Heart left ventricle (tissue), 16 donors: ENCODE measurements at regions not wholly inside any gene's neighbourhood (a gene's known extent, or its start where the extent isn't known, plus 50 kb on each side); places are given as distances from the start of the nearest gene placed in this dataset.
"Not testable (repeated sequence)": the region's sequence is repeated elsewhere in the genome, so short reads cannot be mapped to it uniquely, and the experiment has no call there.

ENCODE experiments used
- ATAC-seq, 4 donors: fragments of 200-7000 bp; cut with Tn5 transposase; one replicate each; pipeline ENCODE4 v1.9.1; 2020 to 2022; ENCODE audit warnings: moderate library complexity in 4 of 4, mild to moderate bottlenecking in 3 of 4, moderate number of reproducible peaks in 1 of 4
- DNase-seq, 5 donors: peaks; one replicate each; pipeline ENCODE4 v3.0.0-alpha.2; 2020
- H3K27ac ChIP-seq, 12 donors: fragments of 200-600 bp; sonication (generic) in 4 of 12; one replicate each; pipeline versions ENCODE4 v1.5.0 to v1.8.0; 2016 to 2022; ENCODE audit warnings: mild to moderate bottlenecking in 2 of 12
- H3K27me3 ChIP-seq, 9 donors: fragments of 200-600 bp; sonication (generic) in 2 of 9; one replicate each; pipeline versions ENCODE4 v1.5.1 to v1.8.0; 2016 to 2022; ENCODE audit warnings: mild to moderate bottlenecking in 3 of 9
- H3K36me3 ChIP-seq, 9 donors: fragments of 200-600 bp; sonication (generic) in 2 of 9; one replicate each; pipeline versions ENCODE4 v1.5.0 to v1.8.0; 2018 to 2022; ENCODE audit warnings: mild to moderate bottlenecking in 2 of 9
- H3K4me1 ChIP-seq, 12 donors: fragments of 200-600 bp; sonication (generic) in 4 of 12; one replicate each; pipeline versions ENCODE4 v1.5.0 to v1.8.0; 2016 to 2022; ENCODE audit warnings: mild to moderate bottlenecking in 3 of 12
- H3K4me3 ChIP-seq, 12 donors: fragments of 200-600 bp; sonication (generic) in 4 of 12; one replicate each; pipeline versions ENCODE4 v1.5.0 to v1.8.0; 2017 to 2022; ENCODE audit warnings: mild to moderate bottlenecking in 9 of 12, moderate library complexity in 4 of 12
- H3K9me3 ChIP-seq, 12 donors: fragments of 200-600 bp; sonication (generic) in 4 of 12; one replicate each; pipeline versions ENCODE4 v1.5.0 to v1.8.0; 2016 to 2022; ENCODE audit warnings: mild to moderate bottlenecking in 1 of 12
- POLR2A ChIP-seq, 2 donors: fragments of 450-650 bp; IDR thresholded peaks; one replicate each; pipeline ENCODE4 v1.6.1; 2017; ENCODE audit warnings: antibody characterized with exemption in 2 of 2, mild to moderate bottlenecking in 2 of 2, moderate library complexity in 2 of 2
- WGBS, 4 donors: extraction: QIAGEN DNeasy Blood & Tissue Kit in 2 of 4; methylation state at CpG; one replicate each; pipeline versions ENCODE4 v1.1.5 to v1.1.7; 2013 to 2018; 5-methylcytosine and 5-hydroxymethylcytosine counted together
- intact Hi-C, 10 donors: fragments of 100-400 bp; cut with DNase I; formaldehyde crosslinking; loops; one replicate each; pipeline versions ENCODE4 v1.11.1 to v1.14.2; 2022
- TF ChIP-seq, protein P1 (sequence below), 12 donors: fragments of 200-600 bp; sonication (generic) in 4 of 12; IDR thresholded peaks; one replicate each; pipeline versions ENCODE4 v1.5.0 to v1.8.0; 2018 to 2022; ENCODE audit warnings: antibody characterized with exemption in 12 of 12, mild to moderate bottlenecking in 5 of 12
- donor health status: ischemic (EF 13 %, LVEDD 7.1; RV severe dilation, severe dysfunction).
- donor health status: healthy with polysubstance abuse.
- donor health status: DM: no; HTN: yes; CAD: no.
- donor health status: DM: no; HTN: no; CAD: no.
- donor health status: ischemic (EF 25% LVEDD 6.9; RV normal size, moderate dysfunction).
- donor health status: ischemic (EF 25% LVEDD 5.7; RV mildly dilated, moderate dysfunction).
- donor health status: healthy.
- donor health status: DM: yes; HTN: yes; CAD: no.
- donor health status: ischemic (EF 35%, LVEDD 5.7; RV mildly dilated, moderate dysfunction).
- donor health status: nonischemic (EF 11% LVEDD 7.7; RV severe dilation, severe dysfunction).
- donor health status: DM: yes; HTN: yes; CAD: no.
- donor health status: PGD.
- donor health status: ischemic (EF 29% LVEDD 5.4; RV normal size, mild dysfunction).
- donor health status: nonischemic (EF 23%, LVEDD 6.1; RV moderate dilation, normal function).

DNA sequence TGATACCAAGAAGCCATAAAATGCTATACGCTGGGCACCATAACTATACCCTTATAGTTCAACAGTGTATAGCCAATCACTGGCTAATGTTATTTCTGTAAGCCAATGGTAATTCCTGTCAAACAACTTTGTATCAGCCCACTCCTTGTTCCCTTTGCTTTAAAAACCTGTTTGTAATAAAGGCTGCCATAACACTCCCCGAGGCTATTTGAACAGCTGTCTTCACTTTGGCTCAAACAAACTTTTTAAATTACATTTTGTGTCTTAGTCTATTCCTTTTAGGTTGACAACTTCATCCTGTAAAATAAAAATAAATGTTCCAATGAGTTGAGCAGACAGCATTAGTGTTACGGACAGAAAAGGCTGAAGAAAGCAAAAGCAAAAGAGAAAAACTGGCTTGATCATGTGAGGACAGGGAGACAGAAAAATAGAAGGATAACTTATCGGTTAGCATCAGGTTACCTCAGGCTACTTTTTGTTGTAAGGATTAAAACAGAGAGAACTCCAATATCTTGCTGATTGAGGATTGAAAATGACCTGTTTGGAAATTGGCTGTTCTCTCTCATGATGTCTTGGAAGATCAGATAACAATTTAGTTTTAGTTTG, 95.0 kb downstream of the AASDHPPT start:
- TF ChIP-seq POLR2A (IDR thresholded peaks at IDR 0.05) = no peak
- TF ChIP-seq, protein P1, sequence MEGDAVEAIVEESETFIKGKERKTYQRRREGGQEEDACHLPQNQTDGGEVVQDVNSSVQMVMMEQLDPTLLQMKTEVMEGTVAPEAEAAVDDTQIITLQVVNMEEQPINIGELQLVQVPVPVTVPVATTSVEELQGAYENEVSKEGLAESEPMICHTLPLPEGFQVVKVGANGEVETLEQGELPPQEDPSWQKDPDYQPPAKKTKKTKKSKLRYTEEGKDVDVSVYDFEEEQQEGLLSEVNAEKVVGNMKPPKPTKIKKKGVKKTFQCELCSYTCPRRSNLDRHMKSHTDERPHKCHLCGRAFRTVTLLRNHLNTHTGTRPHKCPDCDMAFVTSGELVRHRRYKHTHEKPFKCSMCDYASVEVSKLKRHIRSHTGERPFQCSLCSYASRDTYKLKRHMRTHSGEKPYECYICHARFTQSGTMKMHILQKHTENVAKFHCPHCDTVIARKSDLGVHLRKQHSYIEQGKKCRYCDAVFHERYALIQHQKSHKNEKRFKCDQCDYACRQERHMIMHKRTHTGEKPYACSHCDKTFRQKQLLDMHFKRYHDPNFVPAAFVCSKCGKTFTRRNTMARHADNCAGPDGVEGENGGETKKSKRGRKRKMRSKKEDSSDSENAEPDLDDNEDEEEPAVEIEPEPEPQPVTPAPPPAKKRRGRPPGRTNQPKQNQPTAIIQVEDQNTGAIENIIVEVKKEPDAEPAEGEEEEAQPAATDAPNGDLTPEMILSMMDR (IDR thresholded peaks at IDR 0.05) = no peak
- ATAC-seq (no peak), DNase-seq (no peak)
- intact Hi-C loops = no loop called here
- Histone ChIP-seq H3K4me1 (no peaks in the 10 kb centered on the region), H3K9me3 (peaks cover 0 to 12% (median 3%) of the 10 kb centered on the region in 12 donors), H3K36me3 (no peaks in the 10 kb centered on the region), H3K27ac (no peak overlapping the region), H3K27me3 (no peaks in the 10 kb centered on the region), H3K4me3 (no peak overlapping the region)
- WGBS, 4 donors = 77 to 86% (median 79%) methylated on average over 4 of the region's 4 CpGs

DNA sequence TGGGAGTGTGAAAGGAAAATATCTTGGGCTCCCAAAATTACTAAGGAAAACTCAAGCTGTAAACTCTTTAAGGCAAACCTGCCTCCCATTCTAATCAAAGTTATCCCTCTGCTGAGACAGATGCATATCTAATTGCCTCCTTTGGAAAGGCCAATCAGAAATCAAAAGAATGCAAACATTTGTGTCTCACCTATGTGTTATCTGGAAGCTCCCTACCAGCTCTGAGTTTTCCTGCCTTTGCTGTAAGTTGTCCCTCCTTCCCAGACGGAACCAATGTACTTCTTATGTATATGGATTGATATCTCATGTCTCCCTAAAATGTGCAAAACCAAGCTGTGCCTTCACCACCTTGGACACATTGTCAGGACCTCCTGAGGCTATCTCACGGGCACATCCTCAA, 95.8 kb downstream of the AASDHPPT start:
- ATAC-seq (no peak), DNase-seq (no peak)
- 49 to 70% (median 55%) methylated on average over 2 of the region's 2 CpGs for WGBS, 4 donors
- TF ChIP-seq, protein P1 (IDR thresholded peaks at IDR 0.05) = no peak
- TF ChIP-seq POLR2A (IDR thresholded peaks at IDR 0.05) = no peak
- peaks cover 0 to 6% (median 0%) of the 10 kb centered on the region in 12 donors for H3K9me3 ChIP-seq
- intact Hi-C loops = no loop called here
- H3K4me3 ChIP-seq = no peak overlapping the region
- H3K27me3 ChIP-seq = no peaks in the 10 kb centered on the region
- H3K36me3 ChIP-seq = no peaks in the 10 kb centered on the region
- no peaks in the 10 kb centered on the region for H3K4me1 ChIP-seq
- no peak overlapping the region for H3K27ac ChIP-seq

DNA sequence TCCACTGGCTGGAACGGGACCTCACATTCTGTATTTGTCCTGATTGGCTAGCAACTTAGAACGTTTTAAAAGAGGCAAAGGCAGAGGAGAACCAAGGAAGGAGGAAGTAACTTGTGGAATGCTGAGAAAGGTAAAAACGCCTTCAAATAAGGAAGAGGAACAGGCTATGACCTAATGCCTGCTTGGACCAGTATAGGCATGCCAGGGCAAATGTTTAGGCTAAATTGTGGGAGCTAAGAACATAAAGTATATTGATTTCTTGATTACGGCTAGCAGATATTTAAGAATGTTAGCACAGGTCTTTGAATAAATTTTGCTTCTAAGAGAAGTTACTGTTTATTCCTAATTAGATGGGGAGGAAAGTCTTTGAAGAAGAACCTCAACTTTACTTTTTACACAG, 96.5 kb downstream of the AASDHPPT start:
- H3K4me1 ChIP-seq, ATAC-seq, H3K4me3 ChIP-seq, H3K27ac ChIP-seq, H3K36me3 ChIP-seq, DNase-seq, H3K27me3 ChIP-seq, intact Hi-C loops, H3K9me3 ChIP-seq: not testable (repeated sequence)
- 67 to 71% (median 71%) methylated on average over 4 of the region's 4 CpGs for whole genome bisulfite sequencing, 4 donors

DNA sequence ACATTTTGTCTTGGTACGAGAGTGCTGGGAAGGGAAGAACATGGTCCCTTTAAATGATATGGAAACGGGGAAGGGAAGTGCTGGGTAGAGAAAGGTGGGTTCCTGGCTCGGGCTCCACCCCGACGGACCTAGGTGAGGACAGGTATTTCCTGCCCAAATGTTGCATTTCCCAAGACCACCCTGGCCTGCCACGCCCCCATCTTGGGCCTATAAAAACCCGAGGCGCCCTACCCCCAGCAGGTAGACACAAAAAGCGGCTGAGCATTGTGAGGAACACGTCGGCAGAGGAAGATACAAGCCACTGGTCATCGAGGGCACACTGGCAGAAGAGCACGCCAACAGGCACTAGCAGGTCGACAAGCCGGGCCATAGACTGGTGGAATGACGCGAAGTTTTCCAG, 99.4 kb downstream of the AASDHPPT start:
- H3K9me3 ChIP-seq = peaks cover 0 to 16% (median 0%) of the 10 kb centered on the region in 12 donors
- no peaks in the 10 kb centered on the region for H3K27me3 ChIP-seq
- no peak overlapping the region for H3K4me3 ChIP-seq
- no peak for DNase-seq
- TF ChIP-seq, protein P1 (IDR thresholded peaks at IDR 0.05) = no peak
- TF ChIP-seq POLR2A (IDR thresholded peaks at IDR 0.05) = no peak
- 88 to 92% (median 91%) methylated on average over 12 to 17 of the region's 17 CpGs for WGBS, 4 donors
- ATAC-seq = no peak
- intact Hi-C loops = no loop called here
- H3K36me3 ChIP-seq = no peaks in the 10 kb centered on the region
- H3K27ac ChIP-seq = no peak overlapping the region
- no peaks in the 10 kb centered on the region for H3K4me1 ChIP-seq

DNA sequence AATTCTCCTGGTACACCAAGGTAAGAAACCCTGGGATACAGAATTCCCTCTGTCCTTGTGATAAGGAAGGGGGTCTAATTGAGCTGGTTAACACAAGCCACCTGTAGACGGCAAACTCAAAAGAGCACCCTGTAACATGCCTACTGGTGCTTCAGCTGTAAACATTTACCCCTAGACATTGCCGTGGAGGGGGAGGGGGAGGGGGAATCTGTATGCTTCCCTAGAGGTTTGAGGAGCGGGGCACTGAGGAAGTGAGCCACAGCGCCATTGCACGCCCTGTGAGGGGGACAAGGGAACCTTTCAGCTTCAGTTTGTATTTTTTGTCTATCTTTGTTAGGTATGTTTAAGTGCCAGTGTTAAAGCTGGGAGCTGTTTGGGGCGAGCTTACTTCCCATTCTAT, 99.8 kb downstream of the AASDHPPT start:
- Histone ChIP-seq H3K27me3 (no peaks in the 10 kb centered on the region), H3K36me3 (no peaks in the 10 kb centered on the region), H3K9me3 (peaks cover 0 to 18% (median 0%) of the 10 kb centered on the region in 12 donors), H3K4me3 (no peak overlapping the region), H3K27ac (no peak overlapping the region), H3K4me1 (no peaks in the 10 kb centered on the region)
- ATAC-seq (no peak), DNase-seq (no peak)
- intact Hi-C loops = no loop called here
- 68 to 79% (median 72%) methylated on average over 6 of the region's 6 CpGs for WGBS, 4 donors
- TF ChIP-seq POLR2A (IDR thresholded peaks at IDR 0.05) = no peak
- TF ChIP-seq, protein P1 (IDR thresholded peaks at IDR 0.05) = no peak
